BJ (cell line): ENCODE measurements at regions not wholly inside any gene's neighbourhood (a gene's known extent, or its start where the extent isn't known, plus 50 kb on each side); places are given as distances from the start of the nearest gene placed in this dataset.
A peak's percentile ranks its signal among the peaks of the same experiment; 100 is the strongest.

Experiments
- CTCF ChIA-PET: fragments of 350-600 bp; formaldehyde crosslinking; extraction: SDS; loops from one replicate; lab custom pipeline; 2021; ENCODE audit warnings: antibody characterized with exemption, inconsistent platforms; lab: Yijun Ruan, JAX
- POLR2A ChIA-PET: fragments of 300-600 bp; sonication (Branson Sonifier 250); formaldehyde crosslinking; extraction: SDS; loops from one replicate; lab custom pipeline; 2021; ENCODE audit warnings: antibody characterized with exemption; lab: Charles Lee
- DNase-seq: peaks from one replicate; pipeline ENCODE4 v3.0.0-alpha.2; 2011; ENCODE audit warnings: low read depth
- H3K27me3 ChIP-seq: 2 replicates; pipeline ENCODE4 v1.6.0; 2011; ENCODE audit warnings: low read length; ENCODE audit not compliant: control insufficient read depth, insufficient read depth
- H3K36me3 ChIP-seq: 2 replicates; pipeline ENCODE4 v1.5.1; 2011; ENCODE audit warnings: low read length; ENCODE audit not compliant: control insufficient read depth, insufficient read depth
- H3K4me3 ChIP-seq: 2 replicates; pipeline ENCODE4 v1.5.1; 2011; ENCODE audit warnings: low read depth, mild to moderate bottlenecking, control low read depth, low read length
- CTCF ChIP-seq: IDR thresholded peaks from 2 replicates; pipeline ENCODE4 v1.5.1; 2011; ENCODE audit warnings: low read depth, mild to moderate bottlenecking, control low read depth, inconsistent platforms, low read length, moderate library complexity; ENCODE audit not compliant: insufficient read depth

- H3K4me3 ChIP-seq: no peak overlapping the region
- CTCF ChIA-PET: no interaction called here
- H3K36me3 ChIP-seq: no peaks in the 10 kb centered on the region
- no peak for TF ChIP-seq CTCF
- POLR2A ChIA-PET: no interaction called here
- DNase-seq: no peak
- peaks cover 13% of the 10 kb centered on the region for H3K27me3 ChIP-seq
Observed at GRCh38 chr15:70334286-70334685, 236.6 kb upstream of the TLE3 start.

GRCh38 chr15:70329179-70329578 is 231.5 kb upstream of the TLE3 start:
- Histone ChIP-seq H3K27me3 (0 out of 2 replicates have a peak, but pooled peaks cover 2% of the 10 kb centered on the region), H3K4me3 (no peak overlapping the region), H3K36me3 (no peaks in the 10 kb centered on the region)
- POLR2A ChIA-PET: no interaction called here
- TF ChIP-seq CTCF: no peak
- CTCF ChIA-PET: interaction anchor here (0.7 kb wide), 1 partner anchor 164 kb away, joined by 5 read pairs; no protein-coding TSS in a partner anchor
- DNase-seq: no peak

- Histone ChIP-seq H3K4me3 (no peak overlapping the region), H3K36me3 (no peaks in the 10 kb centered on the region), H3K27me3 (0 out of 2 replicates have a peak, but pooled peaks cover 2% of the 10 kb centered on the region)
- TF ChIP-seq CTCF: no peak
- CTCF ChIA-PET: interaction anchor here (0.7 to 0.8 kb wide), 2 partner anchors 138 to 165 kb away, joined by 3 to 5 read pairs; no protein-coding TSS in a partner anchor
- POLR2A ChIA-PET: no interaction called here
- no peak for DNase-seq
Observed at GRCh38 chr15:70328679-70329115, 231.0 kb upstream of the TLE3 start.

GRCh38 chr15:70327856-70328678 is 230.3 kb upstream of the TLE3 start:
- no peak for TF ChIP-seq CTCF
- CTCF ChIA-PET: interaction anchor here (0.7 to 0.8 kb wide), 2 partner anchors 139 to 165 kb away, joined by 3 to 5 read pairs; no protein-coding TSS in a partner anchor
- DNase-seq: peak; percentile 52
- no peak overlapping the region for H3K4me3 ChIP-seq
- H3K27me3 ChIP-seq: 0 out of 2 replicates have a peak, but pooled peaks cover 2% of the 10 kb centered on the region
- H3K36me3 ChIP-seq: no peaks in the 10 kb centered on the region
- POLR2A ChIA-PET: interaction anchor here (0.7 kb wide), 1 partner anchor 164 kb away, joined by 6 read pairs; no protein-coding TSS in a partner anchor

- POLR2A ChIA-PET: interaction anchor here (0.7 kb wide), 1 partner anchor 165 kb away, joined by 6 read pairs; no protein-coding TSS in a partner anchor
- no peaks in the 10 kb centered on the region for H3K36me3 ChIP-seq
- CTCF ChIA-PET: no interaction called here
- 0 out of 2 replicates have a peak, but pooled peaks cover 2% of the 10 kb centered on the region for H3K27me3 ChIP-seq
- DNase-seq: no peak
- no peak overlapping the region for H3K4me3 ChIP-seq
- no peak for TF ChIP-seq CTCF
Observed at GRCh38 chr15:70327328-70327855, 229.7 kb upstream of the TLE3 start.
